ENCODE measurements at regions not wholly inside any gene's neighbourhood (a gene's known extent, or its start where the extent isn't known, plus 50 kb on each side); places are given as distances from the start of the nearest gene placed in this dataset.

DNA sequence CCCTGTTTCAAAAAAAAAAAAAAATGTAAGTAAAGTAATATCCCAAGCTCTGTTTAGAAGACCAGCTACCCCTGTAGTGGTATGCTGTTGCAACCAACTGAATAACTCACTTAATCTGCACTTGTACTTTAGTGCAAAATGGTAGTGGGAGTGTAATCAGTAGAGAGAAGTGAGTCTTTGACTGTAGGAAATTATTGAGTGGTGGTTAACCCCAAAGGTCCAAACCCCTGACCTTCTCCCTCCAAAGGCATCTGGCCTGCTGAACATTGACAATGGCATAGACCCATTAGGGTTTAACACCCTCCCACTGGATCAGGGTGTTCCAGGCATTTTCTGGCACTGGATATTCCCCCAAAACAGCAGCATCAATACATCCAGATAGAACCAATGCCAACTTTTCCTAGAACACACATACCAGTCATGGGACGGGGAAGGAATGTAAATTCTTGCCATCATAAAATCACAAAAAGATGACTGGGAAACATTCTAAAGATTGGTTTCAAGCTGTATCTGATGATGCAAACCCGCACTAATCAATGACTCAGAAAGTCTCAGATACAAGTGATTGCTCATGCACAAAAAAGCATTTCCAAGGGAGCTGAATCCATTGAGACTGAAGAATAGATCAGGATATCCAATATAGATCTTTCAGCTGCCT is 110.3 kb downstream of the MRPL39 start:
- Histone ChIP-seq H3K36me3 (no peaks in the 10 kb centered on the region), H3K27ac (no peak overlapping the region), H3K4me3 (no peak overlapping the region), H3K4me1 (no peaks in the 10 kb centered on the region), H3K27me3 (no peaks in the 10 kb centered on the region), H3K9me3 (no peaks in the 10 kb centered on the region)
- TF ChIP-seq POLR2AphosphoS5 (IDR thresholded peaks at IDR 0.05) (no peak), POLR2A (IDR thresholded peaks at IDR 0.05) (no peak)
- TF ChIP-seq, protein P1, sequence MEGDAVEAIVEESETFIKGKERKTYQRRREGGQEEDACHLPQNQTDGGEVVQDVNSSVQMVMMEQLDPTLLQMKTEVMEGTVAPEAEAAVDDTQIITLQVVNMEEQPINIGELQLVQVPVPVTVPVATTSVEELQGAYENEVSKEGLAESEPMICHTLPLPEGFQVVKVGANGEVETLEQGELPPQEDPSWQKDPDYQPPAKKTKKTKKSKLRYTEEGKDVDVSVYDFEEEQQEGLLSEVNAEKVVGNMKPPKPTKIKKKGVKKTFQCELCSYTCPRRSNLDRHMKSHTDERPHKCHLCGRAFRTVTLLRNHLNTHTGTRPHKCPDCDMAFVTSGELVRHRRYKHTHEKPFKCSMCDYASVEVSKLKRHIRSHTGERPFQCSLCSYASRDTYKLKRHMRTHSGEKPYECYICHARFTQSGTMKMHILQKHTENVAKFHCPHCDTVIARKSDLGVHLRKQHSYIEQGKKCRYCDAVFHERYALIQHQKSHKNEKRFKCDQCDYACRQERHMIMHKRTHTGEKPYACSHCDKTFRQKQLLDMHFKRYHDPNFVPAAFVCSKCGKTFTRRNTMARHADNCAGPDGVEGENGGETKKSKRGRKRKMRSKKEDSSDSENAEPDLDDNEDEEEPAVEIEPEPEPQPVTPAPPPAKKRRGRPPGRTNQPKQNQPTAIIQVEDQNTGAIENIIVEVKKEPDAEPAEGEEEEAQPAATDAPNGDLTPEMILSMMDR (IDR thresholded peaks at IDR 0.05): no peak
- DNase-seq (ENCODE audit: low spot score in 2 of 2): no peak
- intact Hi-C loops (cut with DNase I; ENCODE audit: low total_unique reads): loop anchor here (5.0 kb wide), 1 partner anchor 795 kb away; no protein-coding TSS in a partner anchor

DNA sequence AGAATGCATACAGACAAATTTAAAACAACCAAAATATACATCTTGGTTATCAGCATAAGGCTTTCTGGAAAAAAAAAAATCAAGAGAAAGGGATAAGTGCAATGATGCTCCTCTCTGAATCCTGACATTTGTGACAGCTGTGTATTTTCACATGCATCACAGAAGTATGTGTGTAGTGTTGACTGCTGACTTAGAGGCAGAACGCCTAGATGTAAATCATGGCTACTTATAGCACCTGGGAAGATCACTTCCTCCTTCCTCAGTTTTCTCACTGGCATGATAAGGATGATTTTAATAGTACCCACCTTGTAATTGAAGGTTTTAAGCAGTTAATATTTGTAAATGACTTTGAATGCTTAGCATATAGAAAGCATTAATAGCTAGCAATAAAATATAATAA is 112.5 kb downstream of the MRPL39 start:
- no peaks in the 10 kb centered on the region for H3K9me3 ChIP-seq
- no peaks in the 10 kb centered on the region for H3K36me3 ChIP-seq
- intact Hi-C loops (cut with DNase I; ENCODE audit: low total_unique reads): loop anchor here (5.0 kb wide), 1 partner anchor 793 kb away; no protein-coding TSS in a partner anchor
- DNase-seq (ENCODE audit: low spot score in 2 of 2): no peak
- TF ChIP-seq POLR2A (IDR thresholded peaks at IDR 0.05): no peak
- no peak for TF ChIP-seq POLR2AphosphoS5 (IDR thresholded peaks at IDR 0.05)
- TF ChIP-seq, protein P1 (IDR thresholded peaks at IDR 0.05): no peak
- no peaks in the 10 kb centered on the region for H3K4me1 ChIP-seq
- H3K27ac ChIP-seq: no peak overlapping the region
- H3K27me3 ChIP-seq: no peaks in the 10 kb centered on the region
- no peak overlapping the region for H3K4me3 ChIP-seq

DNA sequence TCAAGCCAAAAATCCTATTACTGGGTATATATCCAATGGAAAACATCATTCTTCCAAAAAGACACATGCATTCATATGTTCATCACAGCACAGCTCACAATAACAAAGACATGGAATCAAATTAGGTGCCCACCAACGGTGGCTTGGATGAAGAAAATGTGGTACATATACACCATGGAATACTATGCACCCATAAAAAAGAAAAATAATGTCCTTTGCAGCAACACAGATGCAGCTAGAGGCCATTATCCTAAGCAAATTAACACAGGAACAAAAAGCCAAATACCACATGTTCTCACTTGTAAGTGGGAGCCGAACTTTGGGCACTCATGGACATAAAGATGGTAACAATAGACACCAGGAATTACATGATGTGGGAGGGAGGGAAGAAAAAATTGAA is 113.6 kb downstream of the MRPL39 start:
- Histone ChIP-seq H3K4me1 (no peaks in the 10 kb centered on the region), H3K9me3 (no peaks in the 10 kb centered on the region), H3K4me3 (no peak overlapping the region), H3K27ac (no peak overlapping the region), H3K36me3 (no peaks in the 10 kb centered on the region), H3K27me3 (no peaks in the 10 kb centered on the region)
- TF ChIP-seq POLR2A (IDR thresholded peaks at IDR 0.05): no peak
- TF ChIP-seq, protein P1 (IDR thresholded peaks at IDR 0.05): no peak
- DNase-seq (ENCODE audit: low spot score in 2 of 2): no peak
- intact Hi-C loops (cut with DNase I; ENCODE audit: low total_unique reads): no loop called here

DNA sequence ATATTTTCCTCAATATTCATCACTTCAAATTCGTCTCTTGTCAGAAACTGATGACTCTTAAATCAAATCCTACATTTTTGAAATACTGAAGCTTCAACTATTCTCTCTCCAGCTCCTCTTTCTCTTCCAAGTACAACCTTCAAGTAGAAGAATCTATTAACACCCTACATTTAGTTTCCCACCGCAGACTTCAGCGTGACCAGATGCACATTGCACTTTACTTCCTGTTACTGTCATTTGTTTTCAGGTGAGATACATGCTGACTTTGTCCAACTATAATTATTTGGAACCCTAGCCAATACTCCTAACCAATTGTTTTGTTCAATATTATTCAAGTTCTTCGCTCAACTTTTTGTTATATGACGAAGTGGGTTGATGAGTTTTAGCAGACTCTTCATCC is 116.0 kb downstream of the MRPL39 start:
- no peaks in the 10 kb centered on the region for H3K27me3 ChIP-seq
- TF ChIP-seq POLR2AphosphoS5 (IDR thresholded peaks at IDR 0.05) (no peak), POLR2A (IDR thresholded peaks at IDR 0.05) (no peak)
- TF ChIP-seq, protein P1 (IDR thresholded peaks at IDR 0.05): no peak
- no peak overlapping the region for H3K4me3 ChIP-seq
- H3K4me1 ChIP-seq: no peaks in the 10 kb centered on the region
- intact Hi-C loops (cut with DNase I; ENCODE audit: low total_unique reads): no loop called here
- no peaks in the 10 kb centered on the region for H3K36me3 ChIP-seq
- H3K9me3 ChIP-seq: no peaks in the 10 kb centered on the region
- no peak for DNase-seq (ENCODE audit: low spot score in 2 of 2)
- H3K27ac ChIP-seq: no peak overlapping the region

GRCh38 chr21:25490742-25491141 is 116.5 kb downstream of the MRPL39 start:
- no peaks in the 10 kb centered on the region for H3K27me3 ChIP-seq
- no peak overlapping the region for H3K27ac ChIP-seq
- H3K9me3 ChIP-seq: no peaks in the 10 kb centered on the region
- DNase-seq (ENCODE audit: low spot score in 2 of 2): no peak
- H3K4me3 ChIP-seq: no peak overlapping the region
- H3K36me3 ChIP-seq: no peaks in the 10 kb centered on the region
- no peak for TF ChIP-seq POLR2AphosphoS5 (IDR thresholded peaks at IDR 0.05)
- no peak for TF ChIP-seq POLR2A (IDR thresholded peaks at IDR 0.05)
- TF ChIP-seq, protein P1 (IDR thresholded peaks at IDR 0.05): no peak
- intact Hi-C loops (cut with DNase I; ENCODE audit: low total_unique reads): no loop called here
- H3K4me1 ChIP-seq: no peaks in the 10 kb centered on the region
